Lower leg skin (tissue), 4 donors: ENCODE measurements at regions not wholly inside any gene's neighbourhood (a gene's known extent, or its start where the extent isn't known, plus 50 kb on each side); places are given as distances from the start of the nearest gene placed in this dataset.

Experiments used
- DNase-seq, 2 donors: peaks; one replicate each; pipeline ENCODE4 v3.0.0-alpha.2; 2019; ENCODE audit warnings: low spot score in 2 of 2
- H3K4me3 ChIP-seq: fragments of 200-600 bp; sonication (generic); 2 replicates; pipeline ENCODE4 v1.5.1; 2017; ENCODE audit warnings: mild to moderate bottlenecking, low read depth; ENCODE audit not compliant: poor library complexity, severe bottlenecking
- POLR2A ChIP-seq, 2 donors: fragments of 450-650 bp; IDR thresholded peaks; one replicate each; pipeline ENCODE4 v1.6.1; 2016 to 2017; ENCODE audit warnings: antibody characterized with exemption in 2 of 2, mild to moderate bottlenecking in 1 of 2, moderate library complexity in 1 of 2
- WGBS, 2 donors: methylation state at CpG; one replicate each; pipeline ENCODE4 v1.1.5; 2018; 5-methylcytosine and 5-hydroxymethylcytosine counted together
- intact Hi-C: fragments of 100-400 bp; cut with DNase I; formaldehyde crosslinking; loops from one replicate; pipeline ENCODE4 v1.15.0; 2023; ENCODE audit warnings: low total_unique reads
- TF ChIP-seq, protein P1 (sequence below), 3 donors: fragments of 450-650 bp; IDR thresholded peaks; one replicate each; pipeline ENCODE4 v1.5.1; 2016; ENCODE audit warnings: antibody characterized with exemption in 3 of 3, mild to moderate bottlenecking in 3 of 3, moderate library complexity in 2 of 3

DNA sequence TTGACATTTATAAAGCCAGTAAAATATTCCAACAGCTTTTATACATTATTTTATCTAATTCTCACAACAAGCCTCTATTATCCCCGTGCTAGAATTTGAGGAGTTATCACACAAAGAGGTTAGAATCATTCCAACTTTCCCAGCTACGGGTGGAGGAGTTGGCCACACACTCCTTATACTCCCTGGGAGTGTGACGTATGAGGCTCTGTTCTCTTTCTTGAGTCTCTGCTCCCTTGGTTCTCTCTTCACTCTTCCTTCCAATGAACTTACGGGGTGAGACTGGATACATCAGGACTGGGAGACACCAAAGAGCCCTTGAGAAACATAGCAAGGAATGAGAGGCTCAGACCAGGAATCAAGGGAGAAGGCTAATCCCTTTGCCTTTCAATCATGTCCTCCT, 185.6 kb upstream of the TAB2 start:
- no peak for DNase-seq
- TF ChIP-seq, protein P1, sequence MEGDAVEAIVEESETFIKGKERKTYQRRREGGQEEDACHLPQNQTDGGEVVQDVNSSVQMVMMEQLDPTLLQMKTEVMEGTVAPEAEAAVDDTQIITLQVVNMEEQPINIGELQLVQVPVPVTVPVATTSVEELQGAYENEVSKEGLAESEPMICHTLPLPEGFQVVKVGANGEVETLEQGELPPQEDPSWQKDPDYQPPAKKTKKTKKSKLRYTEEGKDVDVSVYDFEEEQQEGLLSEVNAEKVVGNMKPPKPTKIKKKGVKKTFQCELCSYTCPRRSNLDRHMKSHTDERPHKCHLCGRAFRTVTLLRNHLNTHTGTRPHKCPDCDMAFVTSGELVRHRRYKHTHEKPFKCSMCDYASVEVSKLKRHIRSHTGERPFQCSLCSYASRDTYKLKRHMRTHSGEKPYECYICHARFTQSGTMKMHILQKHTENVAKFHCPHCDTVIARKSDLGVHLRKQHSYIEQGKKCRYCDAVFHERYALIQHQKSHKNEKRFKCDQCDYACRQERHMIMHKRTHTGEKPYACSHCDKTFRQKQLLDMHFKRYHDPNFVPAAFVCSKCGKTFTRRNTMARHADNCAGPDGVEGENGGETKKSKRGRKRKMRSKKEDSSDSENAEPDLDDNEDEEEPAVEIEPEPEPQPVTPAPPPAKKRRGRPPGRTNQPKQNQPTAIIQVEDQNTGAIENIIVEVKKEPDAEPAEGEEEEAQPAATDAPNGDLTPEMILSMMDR (IDR thresholded peaks at IDR 0.05) = no peak
- no peak for TF ChIP-seq POLR2A (IDR thresholded peaks at IDR 0.05)
- WGBS, 2 donors = 80 to 91% methylated on average over 4 of the region's 4 CpGs
- H3K4me3 ChIP-seq = no peak overlapping the region
- intact Hi-C loops = no loop called here

GRCh38 chr6:149132336-149132735, 185.2 kb upstream of the TAB2 start:
- TF ChIP-seq, protein P1 (IDR thresholded peaks at IDR 0.05) = no peak
- no peak for TF ChIP-seq POLR2A (IDR thresholded peaks at IDR 0.05)
- intact Hi-C loops = no loop called here
- no peak for DNase-seq
- no peak overlapping the region for H3K4me3 ChIP-seq
- WGBS, 2 donors = 66 to 69% methylated on average over 3 of the region's 3 CpGs

- H3K4me3 ChIP-seq = no peak overlapping the region
- 47 to 54% methylated on average over 4 of the region's 4 CpGs for WGBS, 2 donors
- TF ChIP-seq, protein P1 (IDR thresholded peaks at IDR 0.05) = no peak
- no peak for TF ChIP-seq POLR2A (IDR thresholded peaks at IDR 0.05)
- DNase-seq = no peak
- intact Hi-C loops = no loop called here
Measured at GRCh38 chr6:149134511-149134933, 183.0 kb upstream of the TAB2 start.

GRCh38 chr6:149135809-149136208, 181.7 kb upstream of the TAB2 start:
- TF ChIP-seq, protein P1 (IDR thresholded peaks at IDR 0.05) = no peak
- no peak for TF ChIP-seq POLR2A (IDR thresholded peaks at IDR 0.05)
- 66 to 79% methylated on average over 3 of the region's 3 CpGs for WGBS, 2 donors
- DNase-seq = no peak
- intact Hi-C loops = no loop called here
- no peak overlapping the region for H3K4me3 ChIP-seq

DNA sequence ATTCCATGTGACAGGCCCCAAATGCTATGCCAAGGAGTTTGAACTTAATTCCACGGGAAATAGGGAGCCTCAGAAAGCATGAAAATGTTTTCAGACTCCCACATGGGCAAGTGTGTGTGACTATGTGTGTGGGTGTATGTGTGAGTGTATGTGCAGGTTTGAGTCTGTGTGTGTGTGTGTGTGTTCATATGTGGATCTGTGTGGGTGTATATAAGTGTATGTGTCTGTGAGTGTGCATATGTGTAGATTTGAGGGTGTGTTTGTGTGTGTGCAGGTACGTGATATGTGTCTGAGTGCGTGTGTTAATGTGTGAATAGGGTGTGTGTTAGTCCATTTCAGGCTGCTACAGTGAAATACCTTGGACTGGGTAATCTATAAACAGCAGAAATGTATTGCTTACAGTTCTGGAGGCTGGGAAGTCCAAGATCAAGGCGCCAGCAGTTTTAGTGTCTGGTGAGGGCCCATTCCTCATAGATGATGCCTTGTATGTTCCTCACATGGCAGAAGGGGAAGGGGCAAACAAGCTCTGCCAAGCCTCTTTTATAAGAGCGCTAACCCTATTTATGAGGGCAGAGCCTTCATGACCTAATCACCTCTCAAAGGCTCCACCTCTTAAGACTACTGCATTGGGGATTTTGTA, 181.1 kb upstream of the TAB2 start:
- no peak overlapping the region for H3K4me3 ChIP-seq
- WGBS, 2 donors = 75 to 98% methylated on average over 5 of the region's 5 CpGs
- no peak for DNase-seq
- intact Hi-C loops = no loop called here
- TF ChIP-seq, protein P1 (IDR thresholded peaks at IDR 0.05) = peak in 1 of 3 donors; percentile 49
- TF ChIP-seq POLR2A (IDR thresholded peaks at IDR 0.05) = no peak

- intact Hi-C loops = no loop called here
- TF ChIP-seq, protein P1 (IDR thresholded peaks at IDR 0.05) = no peak
- TF ChIP-seq POLR2A (IDR thresholded peaks at IDR 0.05) = no peak
- no peak overlapping the region for H3K4me3 ChIP-seq
- WGBS, 2 donors = 93 to 98% methylated on average over 2 of the region's 2 CpGs
- no peak for DNase-seq
Measured at GRCh38 chr6:149136913-149137286, 180.6 kb upstream of the TAB2 start.
